Heart left ventricle (tissue), 16 donors: ENCODE measurements at regions not wholly inside any gene's neighbourhood (a gene's known extent, or its start where the extent isn't known, plus 50 kb on each side); places are given as distances from the start of the nearest gene placed in this dataset.

Experiments used
- ATAC-seq, 4 donors: fragments of 200-7000 bp; cut with Tn5 transposase; one replicate each; pipeline ENCODE4 v1.9.1; 2020 to 2022; ENCODE audit warnings: moderate library complexity in 4 of 4, mild to moderate bottlenecking in 3 of 4, moderate number of reproducible peaks in 1 of 4
- DNase-seq, 5 donors: peaks; one replicate each; pipeline ENCODE4 v3.0.0-alpha.2; 2020
- H3K27ac ChIP-seq, 12 donors: fragments of 200-600 bp; sonication (generic) in 4 of 12; one replicate each; pipeline versions ENCODE4 v1.5.0 to v1.8.0; 2016 to 2022; ENCODE audit warnings: mild to moderate bottlenecking in 2 of 12
- H3K27me3 ChIP-seq, 9 donors: fragments of 200-600 bp; sonication (generic) in 2 of 9; one replicate each; pipeline versions ENCODE4 v1.5.1 to v1.8.0; 2016 to 2022; ENCODE audit warnings: mild to moderate bottlenecking in 3 of 9
- H3K36me3 ChIP-seq, 9 donors: fragments of 200-600 bp; sonication (generic) in 2 of 9; one replicate each; pipeline versions ENCODE4 v1.5.0 to v1.8.0; 2018 to 2022; ENCODE audit warnings: mild to moderate bottlenecking in 2 of 9
- H3K4me1 ChIP-seq, 12 donors: fragments of 200-600 bp; sonication (generic) in 4 of 12; one replicate each; pipeline versions ENCODE4 v1.5.0 to v1.8.0; 2016 to 2022; ENCODE audit warnings: mild to moderate bottlenecking in 3 of 12
- H3K4me3 ChIP-seq, 12 donors: fragments of 200-600 bp; sonication (generic) in 4 of 12; one replicate each; pipeline versions ENCODE4 v1.5.0 to v1.8.0; 2017 to 2022; ENCODE audit warnings: mild to moderate bottlenecking in 9 of 12, moderate library complexity in 4 of 12
- H3K9me3 ChIP-seq, 12 donors: fragments of 200-600 bp; sonication (generic) in 4 of 12; one replicate each; pipeline versions ENCODE4 v1.5.0 to v1.8.0; 2016 to 2022; ENCODE audit warnings: mild to moderate bottlenecking in 1 of 12
- CTCF ChIP-seq, 12 donors: fragments of 200-600 bp; sonication (generic) in 4 of 12; IDR thresholded peaks; one replicate each; pipeline versions ENCODE4 v1.5.0 to v1.8.0; 2018 to 2022; ENCODE audit warnings: antibody characterized with exemption in 12 of 12, mild to moderate bottlenecking in 5 of 12
- POLR2A ChIP-seq, 2 donors: fragments of 450-650 bp; IDR thresholded peaks; one replicate each; pipeline ENCODE4 v1.6.1; 2017; ENCODE audit warnings: antibody characterized with exemption in 2 of 2, mild to moderate bottlenecking in 2 of 2, moderate library complexity in 2 of 2
- WGBS, 4 donors: extraction: QIAGEN DNeasy Blood & Tissue Kit in 2 of 4; methylation state at CpG; one replicate each; pipeline versions ENCODE4 v1.1.5 to v1.1.7; 2013 to 2018; 5-methylcytosine and 5-hydroxymethylcytosine counted together
- intact Hi-C, 10 donors: fragments of 100-400 bp; cut with DNase I; formaldehyde crosslinking; loops; one replicate each; pipeline versions ENCODE4 v1.11.1 to v1.14.2; 2022
- donor health status: ischemic (EF 13 %, LVEDD 7.1; RV severe dilation, severe dysfunction).
- donor health status: healthy with polysubstance abuse.
- donor health status: DM: no; HTN: yes; CAD: no.
- donor health status: DM: no; HTN: no; CAD: no.
- donor health status: ischemic (EF 25% LVEDD 6.9; RV normal size, moderate dysfunction).
- donor health status: ischemic (EF 25% LVEDD 5.7; RV mildly dilated, moderate dysfunction).
- donor health status: healthy.
- donor health status: DM: yes; HTN: yes; CAD: no.
- donor health status: ischemic (EF 35%, LVEDD 5.7; RV mildly dilated, moderate dysfunction).
- donor health status: nonischemic (EF 11% LVEDD 7.7; RV severe dilation, severe dysfunction).
- donor health status: DM: yes; HTN: yes; CAD: no.
- donor health status: PGD.
- donor health status: ischemic (EF 29% LVEDD 5.4; RV normal size, mild dysfunction).
- donor health status: nonischemic (EF 23%, LVEDD 6.1; RV moderate dilation, normal function).

DNA sequence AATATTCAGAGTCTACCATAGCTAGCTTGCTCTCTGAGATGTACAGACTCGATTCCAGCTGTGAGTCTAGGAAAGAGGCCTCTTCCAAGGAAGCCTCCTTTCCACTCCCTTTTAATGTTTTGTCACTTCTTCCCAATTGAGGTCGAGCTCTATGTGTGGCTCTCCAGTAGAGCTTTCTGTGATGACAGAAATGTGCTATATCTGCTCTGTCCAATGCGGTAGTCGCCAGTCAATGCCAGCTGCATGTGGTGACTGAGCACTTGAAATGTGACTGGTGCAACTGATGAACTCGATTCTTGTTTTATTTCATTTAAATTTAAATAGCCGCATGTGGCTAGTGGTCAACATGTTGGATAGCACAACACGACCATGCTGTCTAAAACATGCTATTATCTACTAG lies 387.0 kb upstream of the NRP1 start:
- no peak overlapping the region for H3K4me3 ChIP-seq
- H3K27ac ChIP-seq, result peak overlapping the region in 6 of 12 donors; percentile 2 to 42 (median 38)
- peaks cover 11 to 46% (median 32%) of the 10 kb centered on the region in 12 donors for H3K4me1 ChIP-seq
- no peaks in the 10 kb centered on the region for H3K36me3 ChIP-seq
- peak; percentile 62 to 81 (median 72) for ATAC-seq
- TF ChIP-seq POLR2A (IDR thresholded peaks at IDR 0.05) (no peak), CTCF (IDR thresholded peaks at IDR 0.05) (no peak)
- peak in 3 of 5 donors; percentile 20 to 60 (median 42) for DNase-seq
- no peaks in the 10 kb centered on the region for H3K9me3 ChIP-seq
- intact Hi-C loops, result loop anchor here in 1 of 10 donors (5.0 kb wide), 1 partner anchor 384 kb away; no protein-coding TSS in a partner anchor
- no peaks in the 10 kb centered on the region for H3K27me3 ChIP-seq
- 43 to 66% (median 48%) methylated on average over 7 of the region's 7 CpGs for WGBS, 4 donors

DNA sequence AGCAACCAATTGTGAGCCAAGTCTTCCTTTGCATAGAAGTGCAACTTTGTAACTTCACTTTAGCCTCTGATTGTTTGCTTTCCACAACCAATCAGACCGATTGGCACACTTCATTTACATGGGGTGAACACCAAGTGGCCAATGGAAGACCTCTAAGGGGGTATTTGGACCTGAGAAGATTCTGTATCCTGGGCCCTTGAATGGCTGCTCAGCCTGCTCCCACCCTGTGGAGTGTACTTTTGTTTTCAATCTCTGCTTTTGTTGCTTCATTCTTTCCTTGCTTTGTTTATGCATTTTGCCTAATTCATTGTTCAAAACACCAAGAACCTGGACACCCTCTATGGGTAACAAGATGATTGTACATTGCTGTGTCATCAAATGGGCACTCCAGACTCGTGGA lies 385.7 kb upstream of the NRP1 start:
- DNase-seq (no peak), ATAC-seq (no peak)
- no peaks in the 10 kb centered on the region for H3K36me3 ChIP-seq
- peak overlapping the region in 3 of 12 donors; percentile 45 to 70 (median 64) for H3K27ac ChIP-seq
- TF ChIP-seq CTCF (IDR thresholded peaks at IDR 0.05) (no peak), POLR2A (IDR thresholded peaks at IDR 0.05) (no peak)
- intact Hi-C loops, result loop anchor here in 1 of 10 donors (5.0 kb wide), 1 partner anchor 383 kb away; no protein-coding TSS in a partner anchor
- no peaks in the 10 kb centered on the region for H3K9me3 ChIP-seq
- peaks cover 11 to 58% (median 39%) of the 10 kb centered on the region in 12 donors for H3K4me1 ChIP-seq
- H3K27me3 ChIP-seq, result no peaks in the 10 kb centered on the region
- no peak overlapping the region for H3K4me3 ChIP-seq
- 92 to 97% (median 95%) methylated on average over 2 of the region's 2 CpGs for WGBS, 4 donors

DNA sequence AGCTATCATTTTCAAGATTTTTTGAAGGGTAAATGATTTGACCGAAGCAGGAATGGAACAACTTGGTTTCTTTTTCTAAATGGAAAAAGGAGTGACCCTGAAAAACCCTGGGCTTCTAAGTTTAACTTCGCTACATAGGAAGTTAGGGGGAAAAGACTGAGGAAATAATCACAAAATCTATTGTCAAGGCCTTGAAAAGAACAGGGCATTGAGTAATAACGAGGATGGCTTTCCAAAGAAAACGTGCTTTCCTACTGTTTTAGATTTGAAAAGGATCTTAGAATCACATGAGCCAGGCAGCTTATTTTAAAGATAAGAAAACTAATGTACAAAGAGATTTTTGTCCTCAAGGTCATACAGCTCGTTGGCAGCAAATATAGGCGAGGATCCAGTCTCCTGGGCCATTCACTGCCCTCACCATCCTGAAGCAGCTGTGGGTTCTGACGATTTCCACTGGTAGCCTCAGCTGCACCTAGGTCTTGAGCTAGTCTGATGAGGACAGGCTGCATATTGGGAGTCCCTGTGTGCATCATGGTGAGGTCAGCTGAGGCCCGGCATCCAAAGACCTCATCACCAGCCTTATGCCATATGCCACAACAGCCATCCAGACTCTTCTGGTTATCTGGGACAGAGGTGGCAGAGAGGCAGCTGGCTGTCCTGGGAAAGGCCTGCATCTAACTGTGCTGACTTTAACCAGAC lies 384.7 kb upstream of the NRP1 start:
- Histone ChIP-seq H3K9me3 (no peaks in the 10 kb centered on the region), H3K27me3 (no peaks in the 10 kb centered on the region), H3K27ac (peak overlapping the region in 10 of 12 donors; percentile 42 to 72 (median 63)), H3K4me3 (no peak overlapping the region), H3K4me1 (peaks cover 11 to 59% (median 40%) of the 10 kb centered on the region in 12 donors), H3K36me3 (no peaks in the 10 kb centered on the region)
- peak in 4 of 5 donors; percentile 20 to 61 (median 45) for DNase-seq
- intact Hi-C loops, result loop anchor here in 5 of 10 donors (5.0 to 10.0 kb wide), 5 partner anchors 42 to 384 kb away; partner anchors contain the start of gene NRP1 (in 2 of the 5)
- TF ChIP-seq POLR2A (IDR thresholded peaks at IDR 0.05), result no peak
- TF ChIP-seq CTCF (IDR thresholded peaks at IDR 0.05), result no peak
- WGBS, 4 donors, result 32 to 46% (median 40%) methylated on average over 8 of the region's 8 CpGs
- peak; percentile 48 to 77 (median 74) for ATAC-seq

GRCh38 chr10:33716501-33717267 lies 382.2 kb upstream of the NRP1 start:
- Histone ChIP-seq H3K4me1 (peaks cover 8 to 49% (median 34%) of the 10 kb centered on the region in 12 donors), H3K4me3 (no peak overlapping the region), H3K27me3 (no peaks in the 10 kb centered on the region), H3K36me3 (no peaks in the 10 kb centered on the region), H3K27ac (no peak overlapping the region), H3K9me3 (no peaks in the 10 kb centered on the region)
- DNase-seq, result no peak
- no peak for ATAC-seq
- TF ChIP-seq CTCF (IDR thresholded peaks at IDR 0.05), result no peak
- TF ChIP-seq POLR2A (IDR thresholded peaks at IDR 0.05), result no peak
- intact Hi-C loops, result loop anchor here in 5 of 10 donors (5.0 to 10.0 kb wide), 5 partner anchors 39 to 382 kb away; partner anchors contain the start of gene NRP1 (in 2 of the 5)
- whole genome bisulfite sequencing, 4 donors, result 85 to 93% (median 89%) methylated on average over 2 of the region's 2 CpGs
